Right cardiac atrium (tissue), 5 donors: ENCODE measurements at regions not wholly inside any gene's neighbourhood (a gene's known extent, or its start where the extent isn't known, plus 50 kb on each side); places are given as distances from the start of the nearest gene placed in this dataset.
"Not testable (repeated sequence)": the region's sequence is repeated elsewhere in the genome, so short reads cannot be mapped to it uniquely, and the experiment has no call there.

Experiments
- ATAC-seq, 2 donors: fragments of 200-7000 bp; cut with Tn5 transposase; one replicate each; pipeline versions ENCODE4 v1.8.0 to v1.9.1; 2020; ENCODE audit warnings: moderate library complexity in 2 of 2, mild to moderate bottlenecking in 1 of 2
- DNase-seq, 3 donors: peaks; one replicate each; pipeline ENCODE4 v3.0.0-alpha.2; 2020
- H3K27ac ChIP-seq: one replicate; pipeline ENCODE4 v1.5.1; 2013; ENCODE audit warnings: mild to moderate bottlenecking, low read length, control low read depth, moderate library complexity
- H3K27me3 ChIP-seq: one replicate; pipeline ENCODE4 v1.6.1; 2013; ENCODE audit not compliant: control insufficient read depth, insufficient read depth
- H3K4me1 ChIP-seq: one replicate; pipeline ENCODE4 v1.6.1; 2013; ENCODE audit warnings: low read length; ENCODE audit not compliant: control insufficient read depth, insufficient read depth
- H3K4me3 ChIP-seq: one replicate; pipeline ENCODE4 v1.5.1; 2013; ENCODE audit warnings: low read length, control low read depth
- H3K9me3 ChIP-seq: one replicate; pipeline ENCODE4 v1.6.1; 2013; ENCODE audit warnings: low read length; ENCODE audit not compliant: control insufficient read depth
- WGBS: extraction: QIAGEN DNeasy Blood & Tissue Kit; methylation state at CpG from one replicate; pipeline ENCODE4 v1.1.7; 2013; 5-methylcytosine and 5-hydroxymethylcytosine counted together
- intact Hi-C, 4 donors: fragments of 100-400 bp; cut with DNase I; formaldehyde crosslinking; loops; one replicate each; pipeline versions ENCODE4 v1.11.0 to v1.14.0; 2022 to 2023
- donor health status: healthy with polysubstance abuse.
- donor health status: DM: no; HTN: yes; CAD: no.
- donor health status: DM: no; HTN: no; CAD: no.
- donor health status: DM: no; HTN: yes; CAD: no; lungs with severe emphysema.
- donor health status: DM: yes; HTN: yes; CAD: no.

GRCh38 chr15:26261966-26262365, 398.8 kb upstream of the ATP10A start:
- DNase-seq (peak; percentile 61 to 86 (median 84)), ATAC-seq (peak; percentile 92)
- peak overlapping the region; percentile 86 for H3K27ac ChIP-seq
- H3K4me3 ChIP-seq, result peak overlapping the region; percentile 14
- no peaks in the 10 kb centered on the region for H3K4me1 ChIP-seq
- intact Hi-C loops, result loop anchor here in 3 of 4 donors (5.0 to 10.0 kb wide), 5 partner anchors 53 to 757 kb away; no protein-coding TSS in a partner anchor
- H3K9me3 ChIP-seq, result no peaks in the 10 kb centered on the region
- no peaks in the 10 kb centered on the region for H3K27me3 ChIP-seq
- WGBS, result 50% methylated on average over 6 of the region's 6 CpGs

DNA sequence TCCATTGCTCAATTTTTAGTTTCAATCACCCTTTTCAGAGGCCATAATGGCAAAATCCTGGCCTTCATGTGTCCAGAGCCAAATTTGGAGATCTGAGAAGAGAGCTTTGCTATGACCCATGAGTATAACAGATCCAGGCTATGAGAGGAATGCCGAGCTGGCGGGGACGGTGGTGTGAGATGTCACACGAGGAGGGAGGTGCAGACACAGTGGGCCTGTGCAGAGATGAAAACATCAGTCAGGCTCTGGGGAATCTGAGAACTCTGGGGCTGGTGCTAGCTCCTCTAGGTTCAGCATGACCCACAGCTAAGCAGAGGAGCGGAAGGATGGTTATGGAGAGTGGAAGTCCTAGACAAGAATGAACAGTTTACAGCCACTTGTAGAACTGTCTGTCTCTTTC, 398.3 kb upstream of the ATP10A start:
- H3K4me1 ChIP-seq, result no peaks in the 10 kb centered on the region
- H3K27me3 ChIP-seq, result no peaks in the 10 kb centered on the region
- intact Hi-C loops, result loop anchor here in 3 of 4 donors (5.0 to 10.0 kb wide), 5 partner anchors 53 to 757 kb away; no protein-coding TSS in a partner anchor
- peak overlapping the region; percentile 86 for H3K27ac ChIP-seq
- peak; percentile 64 to 84 (median 83) for DNase-seq
- H3K9me3 ChIP-seq, result no peaks in the 10 kb centered on the region
- peak; percentile 92 to 95 for ATAC-seq
- whole genome bisulfite sequencing, result 32% methylated on average over 5 of the region's 5 CpGs
- H3K4me3 ChIP-seq, result no peak overlapping the region

GRCh38 chr15:26260517-26261133, 397.5 kb upstream of the ATP10A start:
- no peaks in the 10 kb centered on the region for H3K4me1 ChIP-seq
- no peaks in the 10 kb centered on the region for H3K9me3 ChIP-seq
- ATAC-seq (peak in 1 of 2 donors; percentile 34), DNase-seq (peak; percentile 30 to 61 (median 55))
- no peak overlapping the region for H3K4me3 ChIP-seq
- intact Hi-C loops, result loop anchor here in 3 of 4 donors (5.0 to 10.0 kb wide), 5 partner anchors 54 to 756 kb away; no protein-coding TSS in a partner anchor
- H3K27ac ChIP-seq, result peak overlapping the region; percentile 90
- no peaks in the 10 kb centered on the region for H3K27me3 ChIP-seq
- 49% methylated on average over 17 of the region's 17 CpGs for WGBS

- Histone ChIP-seq H3K4me3 (no peak overlapping the region), H3K4me1 (no peaks in the 10 kb centered on the region), H3K27me3 (no peaks in the 10 kb centered on the region), H3K9me3 (no peaks in the 10 kb centered on the region), H3K27ac (peak overlapping the region; percentile 90)
- 52% methylated on average over 2 of the region's 2 CpGs for WGBS
- intact Hi-C loops, result no loop called here
- DNase-seq (no peak), ATAC-seq (no peak)
Measured at GRCh38 chr15:26259581-26259980, 396.5 kb upstream of the ATP10A start.

- not testable (repeated sequence) for H3K9me3 ChIP-seq, DNase-seq, H3K27ac ChIP-seq, H3K27me3 ChIP-seq, H3K4me1 ChIP-seq, ATAC-seq, H3K4me3 ChIP-seq
- WGBS, result 84% methylated on average over 11 of the region's 11 CpGs
- intact Hi-C loops, result loop anchor here in 1 of 4 donors (10.0 kb wide), 1 partner anchor 60 kb away; no protein-coding TSS in a partner anchor
Measured at GRCh38 chr15:26244782-26245181, 381.7 kb upstream of the ATP10A start.

DNA sequence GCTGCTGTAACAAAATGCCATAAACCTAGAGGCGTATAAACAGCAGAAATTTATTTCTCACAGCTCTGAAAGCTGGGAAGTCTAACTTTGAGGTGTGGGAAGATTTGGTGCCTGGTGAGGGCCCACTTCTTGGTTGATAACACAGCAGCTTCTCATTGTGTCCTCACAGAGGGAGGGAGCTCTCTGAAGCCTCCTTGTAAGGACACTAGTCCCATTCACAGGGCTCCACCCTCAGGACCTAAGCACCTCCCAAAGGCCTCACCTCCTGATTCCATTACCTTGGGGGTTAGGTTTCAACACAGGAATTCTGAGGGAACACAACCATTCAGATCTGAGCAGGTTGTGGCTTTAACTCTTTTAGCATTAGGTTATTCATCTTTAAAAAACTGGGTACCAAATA, 380.3 kb upstream of the ATP10A start:
- WGBS, result 89% methylated on average over 1 of the region's 1 CpG
- ATAC-seq, result no peak

GRCh38 chr15:26242565-26243071, 379.5 kb upstream of the ATP10A start:
- Histone ChIP-seq H3K4me3 (no peak overlapping the region), H3K4me1 (no peaks in the 10 kb centered on the region), H3K27ac (no peak overlapping the region), H3K27me3 (no peaks in the 10 kb centered on the region), H3K9me3 (no peaks in the 10 kb centered on the region)
- intact Hi-C loops, result loop anchor here in 1 of 4 donors (10.0 kb wide), 1 partner anchor 58 kb away; no protein-coding TSS in a partner anchor
- WGBS, result 79% methylated on average over 9 of the region's 9 CpGs
- ATAC-seq, result no peak
- DNase-seq, result no peak

More for the DNA sequence above, 380.3 kb upstream of the ATP10A start:
- Histone ChIP-seq H3K4me1 (no peaks in the 10 kb centered on the region), H3K27me3 (no peaks in the 10 kb centered on the region), H3K27ac (no peak overlapping the region), H3K9me3 (no peaks in the 10 kb centered on the region), H3K4me3 (no peak overlapping the region)
- intact Hi-C loops, result loop anchor here in 1 of 4 donors (10.0 kb wide), 1 partner anchor 59 kb away; no protein-coding TSS in a partner anchor
- no peak for DNase-seq

GRCh38 chr15:26235864-26236263, 372.7 kb upstream of the ATP10A start:
- DNase-seq (no peak), ATAC-seq (no peak)
- no peaks in the 10 kb centered on the region for H3K4me1 ChIP-seq
- intact Hi-C loops, result no loop called here
- no peaks in the 10 kb centered on the region for H3K9me3 ChIP-seq
- H3K4me3 ChIP-seq, result no peak overlapping the region
- H3K27me3 ChIP-seq, result no peaks in the 10 kb centered on the region
- no peak overlapping the region for H3K27ac ChIP-seq
- WGBS, result 47% methylated on average over 3 of the region's 3 CpGs

GRCh38 chr15:26234976-26235767, 372.0 kb upstream of the ATP10A start:
- intact Hi-C loops, result no loop called here
- WGBS, result 43% methylated on average over 15 of the region's 15 CpGs
- H3K4me1 ChIP-seq, result no peaks in the 10 kb centered on the region
- H3K9me3 ChIP-seq, result no peaks in the 10 kb centered on the region
- no peak overlapping the region for H3K27ac ChIP-seq
- no peak for ATAC-seq
- H3K4me3 ChIP-seq, result no peak overlapping the region
- no peaks in the 10 kb centered on the region for H3K27me3 ChIP-seq
- no peak for DNase-seq

GRCh38 chr15:26232691-26233090, 369.6 kb upstream of the ATP10A start:
- peaks cover 2% of the 10 kb centered on the region for H3K9me3 ChIP-seq
- no peaks in the 10 kb centered on the region for H3K27me3 ChIP-seq
- no peak overlapping the region for H3K27ac ChIP-seq
- no peak overlapping the region for H3K4me3 ChIP-seq
- ATAC-seq (no peak), DNase-seq (no peak)
- intact Hi-C loops, result no loop called here
- H3K4me1 ChIP-seq, result no peaks in the 10 kb centered on the region

GRCh38 chr15:26231096-26231495, 368.0 kb upstream of the ATP10A start:
- no peak for ATAC-seq
- intact Hi-C loops, result no loop called here
- WGBS, result 69% methylated on average over 6 of the region's 6 CpGs

More at GRCh38 chr15:26231096-26231495, 368.0 kb upstream of the ATP10A start:
- Histone ChIP-seq H3K27ac (no peak overlapping the region), H3K4me1 (no peaks in the 10 kb centered on the region), H3K4me3 (no peak overlapping the region), H3K27me3 (no peaks in the 10 kb centered on the region), H3K9me3 (peaks cover 2% of the 10 kb centered on the region)
- no peak for DNase-seq
